ENCODE measurements at regions not wholly inside any gene's neighbourhood (a gene's known extent, or its start where the extent isn't known, plus 50 kb on each side); places are given as distances from the start of the nearest gene placed in this dataset.

- no peak overlapping the region for H3K4me3 ChIP-seq
- intact Hi-C loops (cut with DNase I), result loop anchor here (10.0 kb wide), 1 partner anchor 755 kb away; no protein-coding TSS in a partner anchor
- 71% methylated on average over 3 of the region's 3 CpGs for WGBS
- no peaks in the 10 kb centered on the region for H3K4me1 ChIP-seq
- DNase-seq (ENCODE audit: extremely low spot score), result no peak
- H3K27ac ChIP-seq (replicated peaks in 1 of 4), result no peak overlapping the region
- no peaks in the 10 kb centered on the region for H3K36me3 ChIP-seq
- H3K27me3 ChIP-seq, result no peaks in the 10 kb centered on the region
- no peaks in the 10 kb centered on the region for H3K9me3 ChIP-seq
- no peak for TF ChIP-seq POLR2A (IDR thresholded peaks at IDR 0.05; ENCODE audit: low read depth)
- TF ChIP-seq POLR2AphosphoS5 (IDR thresholded peaks at IDR 0.05), result no peak
- no peak for TF ChIP-seq CTCF (IDR thresholded peaks at IDR 0.05)
- no peak for TF ChIP-seq EP300 (IDR thresholded peaks at IDR 0.05)
Measured at GRCh38 chr3:74059301-74059922, 434.7 kb upstream of the PDZRN3 start.

- 45% methylated on average over 1 of the region's 1 CpG for WGBS
- H3K4me3 ChIP-seq, result no peak overlapping the region
- H3K9me3 ChIP-seq, result no peaks in the 10 kb centered on the region
- no peaks in the 10 kb centered on the region for H3K36me3 ChIP-seq
- DNase-seq (ENCODE audit: extremely low spot score), result no peak
- TF ChIP-seq CTCF (IDR thresholded peaks at IDR 0.05), result no peak
- no peak for TF ChIP-seq POLR2AphosphoS5 (IDR thresholded peaks at IDR 0.05)
- TF ChIP-seq EP300 (IDR thresholded peaks at IDR 0.05), result no peak
- no peak for TF ChIP-seq POLR2A (IDR thresholded peaks at IDR 0.05; ENCODE audit: low read depth)
- H3K27ac ChIP-seq (replicated peaks in 1 of 4), result no peak overlapping the region
- intact Hi-C loops (cut with DNase I), result loop anchor here (10.0 kb wide), 1 partner anchor 758 kb away; no protein-coding TSS in a partner anchor
- no peaks in the 10 kb centered on the region for H3K4me1 ChIP-seq
- no peaks in the 10 kb centered on the region for H3K27me3 ChIP-seq
Measured at GRCh38 chr3:74057169-74057568, 432.4 kb upstream of the PDZRN3 start.

GRCh38 chr3:74055061-74055460 is 430.3 kb upstream of the PDZRN3 start:
- no peak overlapping the region for H3K27ac ChIP-seq (replicated peaks in 1 of 4)
- H3K4me1 ChIP-seq, result no peaks in the 10 kb centered on the region
- no peak for TF ChIP-seq POLR2A (IDR thresholded peaks at IDR 0.05; ENCODE audit: low read depth)
- TF ChIP-seq CTCF (IDR thresholded peaks at IDR 0.05), result no peak
- TF ChIP-seq EP300 (IDR thresholded peaks at IDR 0.05), result no peak
- TF ChIP-seq POLR2AphosphoS5 (IDR thresholded peaks at IDR 0.05), result no peak
- H3K36me3 ChIP-seq, result no peaks in the 10 kb centered on the region
- no peaks in the 10 kb centered on the region for H3K27me3 ChIP-seq
- 51% methylated on average over 3 of the region's 3 CpGs for WGBS
- intact Hi-C loops (cut with DNase I), result loop anchor here (10.0 kb wide), 1 partner anchor 760 kb away; no protein-coding TSS in a partner anchor
- DNase-seq (ENCODE audit: extremely low spot score), result no peak
- H3K4me3 ChIP-seq, result no peak overlapping the region
- no peaks in the 10 kb centered on the region for H3K9me3 ChIP-seq

- Histone ChIP-seq H3K27ac (replicated peaks in 1 of 4) (no peak overlapping the region), H3K9me3 (no peaks in the 10 kb centered on the region), H3K4me1 (no peaks in the 10 kb centered on the region), H3K27me3 (no peaks in the 10 kb centered on the region), H3K4me3 (no peak overlapping the region), H3K36me3 (no peaks in the 10 kb centered on the region)
- no peak for DNase-seq (ENCODE audit: extremely low spot score)
- intact Hi-C loops (cut with DNase I), result loop anchor here (10.0 kb wide), 1 partner anchor 760 kb away; no protein-coding TSS in a partner anchor
- TF ChIP-seq POLR2AphosphoS5 (IDR thresholded peaks at IDR 0.05) (no peak), POLR2A (IDR thresholded peaks at IDR 0.05; ENCODE audit: low read depth) (no peak), EP300 (IDR thresholded peaks at IDR 0.05) (no peak), CTCF (IDR thresholded peaks at IDR 0.05) (no peak)
Measured at GRCh38 chr3:74054566-74054965, 429.8 kb upstream of the PDZRN3 start.
